GM12878 (cell line): ENCODE measurements at regions not wholly inside any gene's neighbourhood (a gene's known extent, or its start where the extent isn't known, plus 50 kb on each side); places are given as distances from the start of the nearest gene placed in this dataset.

Experiments
- RELA ChIP-seq: fragments of 450-650 bp; IDR thresholded peaks from 2 replicates; pipeline ENCODE4 v1.8.0; 2014; ENCODE audit warnings: borderline replicate concordance; ENCODE audit not compliant: partially characterized antibody
- SMC3 ChIP-seq: IDR thresholded peaks from 2 replicates; pipeline ENCODE4 v1.6.1; 2011; ENCODE audit warnings: low read length, improper control_type of control experiment, borderline replicate concordance

DNA sequence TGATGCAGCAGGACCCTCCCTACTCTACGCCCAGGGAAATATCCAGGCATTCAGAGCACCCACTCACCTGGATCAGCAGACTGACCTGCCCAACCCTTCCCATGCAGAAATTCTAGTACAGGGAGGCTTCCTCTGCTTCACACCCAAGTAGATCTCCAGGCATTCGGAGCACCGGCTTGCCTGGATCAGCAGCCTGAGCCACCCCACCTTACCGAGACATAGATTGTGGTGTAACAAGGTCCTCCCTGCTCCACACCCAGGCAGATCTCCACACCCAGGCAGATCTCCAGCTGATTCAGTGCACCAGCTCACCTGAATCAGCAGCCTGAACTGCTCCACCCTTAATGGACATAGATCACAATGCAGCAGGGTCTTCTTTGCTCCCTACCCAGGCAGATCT is 215.1 kb upstream of the CPEB2 start:
- TF ChIP-seq RELA (no peak), SMC3 (no peak)
